NCI-H1417 (cell line): ENCODE measurements at regions not wholly inside any gene's neighbourhood (a gene's known extent, or its start where the extent isn't known, plus 50 kb on each side); places are given as distances from the start of the nearest gene placed in this dataset.
"Not testable (repeated sequence)": the region's sequence is repeated elsewhere in the genome, so short reads cannot be mapped to it uniquely, and the experiment has no call there.

Experiments
- DNase-seq, 3 experiments: peaks; one replicate each; lab custom pipeline; 2025; lab: John Stamatoyannopoulos, UW

DNA sequence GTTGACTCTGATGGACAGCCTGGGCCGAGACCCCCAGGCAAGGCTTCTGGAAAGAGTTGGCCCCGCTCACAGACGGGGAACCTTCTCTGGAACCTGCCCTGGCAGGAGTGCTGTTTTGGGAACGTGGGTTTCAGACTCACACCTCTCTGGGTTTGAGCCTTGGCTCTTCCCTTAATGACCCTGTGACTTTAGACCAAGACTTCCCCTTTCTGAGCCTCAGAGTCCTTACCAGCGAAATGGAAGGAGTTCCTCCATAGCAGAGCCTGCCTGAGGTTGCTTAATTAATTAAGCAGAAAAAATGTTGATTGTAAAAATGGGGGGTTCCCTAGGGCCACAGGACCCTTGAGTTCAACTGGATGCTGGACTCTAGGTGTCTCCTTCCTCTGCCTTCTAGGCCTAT is 408.2 kb downstream of the SEC14L1 start:
- DNase-seq, result no peak

DNA sequence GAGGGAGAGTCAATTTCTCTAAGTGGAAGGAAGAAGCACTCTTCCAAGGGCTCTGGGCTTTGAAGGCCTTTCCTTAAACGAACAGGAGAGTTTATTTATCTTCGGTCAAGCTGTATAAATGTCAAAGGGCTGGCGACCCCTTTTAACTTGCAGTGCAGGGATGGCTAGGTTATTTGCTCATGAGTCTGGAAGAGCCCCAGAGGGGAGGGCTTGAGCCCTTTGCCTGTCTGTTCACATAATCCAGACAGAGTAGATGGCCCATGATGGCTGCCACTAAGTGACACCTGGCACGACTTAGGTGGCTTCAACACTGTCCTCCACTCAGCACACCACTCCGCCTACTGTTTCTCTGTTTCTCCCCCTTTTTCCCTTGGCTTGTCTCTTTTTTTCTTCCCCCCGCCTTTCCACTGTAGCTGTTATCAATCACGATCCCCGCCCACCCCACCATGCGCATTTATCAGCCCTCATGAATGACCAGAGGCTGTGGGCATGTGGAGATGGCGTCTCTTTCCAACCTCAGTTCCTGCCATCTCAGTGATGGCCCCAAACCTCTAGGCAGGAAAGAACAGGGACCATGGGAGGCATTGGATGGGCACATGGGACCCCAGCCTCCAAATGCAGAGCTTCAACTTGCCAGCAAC is 408.7 kb upstream of the TNRC6C start:
- DNase-seq, result no peak

DNA sequence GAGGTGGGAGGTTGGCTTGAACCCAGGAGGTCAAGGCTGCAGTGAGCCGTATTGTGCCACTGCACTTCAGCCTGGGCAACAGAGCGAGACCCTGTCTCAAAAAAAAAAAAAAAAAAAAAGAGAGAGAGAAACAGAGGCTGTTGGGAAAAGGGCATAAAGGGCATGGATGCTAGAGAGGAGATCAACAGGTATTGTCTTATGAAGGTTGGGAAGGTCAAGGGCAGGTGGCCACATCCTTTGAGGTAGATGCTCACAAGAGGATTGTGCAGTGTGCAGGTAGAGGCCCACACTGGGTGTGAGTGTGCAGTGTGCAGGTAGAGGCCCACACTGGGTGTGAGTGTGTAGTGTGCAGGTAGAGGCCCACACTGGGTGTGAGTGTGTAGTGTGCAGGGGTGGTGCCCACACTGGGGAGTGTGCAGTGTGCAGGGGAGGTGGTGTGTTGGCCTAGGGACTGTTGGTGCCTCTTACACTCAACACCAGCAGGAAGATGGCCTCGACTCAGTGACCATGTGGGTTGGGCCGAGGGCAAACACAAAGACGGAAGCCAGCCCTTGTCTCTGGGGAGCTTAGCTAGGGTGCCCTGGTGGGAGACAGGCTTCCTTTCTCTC is 404.9 kb upstream of the TNRC6C start:
- no peak for DNase-seq

DNA sequence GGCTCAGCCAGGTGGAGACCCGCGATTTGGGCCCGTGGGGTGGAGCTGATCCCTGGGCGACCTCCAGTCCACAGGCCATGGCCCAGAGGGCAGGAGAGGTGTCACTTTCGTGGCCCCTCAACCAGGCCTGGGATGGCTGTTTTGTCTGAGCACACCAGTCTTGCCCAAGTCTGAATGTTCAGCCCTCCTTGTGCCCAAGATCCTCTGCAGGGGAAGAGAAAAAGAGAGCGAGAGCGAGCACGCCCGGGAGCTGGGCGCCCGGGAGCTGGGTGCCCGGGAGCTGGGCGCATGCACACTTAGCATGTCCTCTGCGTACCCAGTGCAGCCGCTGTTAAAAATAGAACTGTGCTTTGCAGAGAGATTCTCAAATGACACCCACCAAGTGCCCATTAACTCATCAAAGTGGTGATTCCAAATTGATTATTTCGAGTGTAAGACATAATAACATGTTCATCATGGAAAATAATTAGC is 403.3 kb upstream of the TNRC6C start:
- peak in 2 of 3 experiments; percentile 78 to 91 for DNase-seq

DNA sequence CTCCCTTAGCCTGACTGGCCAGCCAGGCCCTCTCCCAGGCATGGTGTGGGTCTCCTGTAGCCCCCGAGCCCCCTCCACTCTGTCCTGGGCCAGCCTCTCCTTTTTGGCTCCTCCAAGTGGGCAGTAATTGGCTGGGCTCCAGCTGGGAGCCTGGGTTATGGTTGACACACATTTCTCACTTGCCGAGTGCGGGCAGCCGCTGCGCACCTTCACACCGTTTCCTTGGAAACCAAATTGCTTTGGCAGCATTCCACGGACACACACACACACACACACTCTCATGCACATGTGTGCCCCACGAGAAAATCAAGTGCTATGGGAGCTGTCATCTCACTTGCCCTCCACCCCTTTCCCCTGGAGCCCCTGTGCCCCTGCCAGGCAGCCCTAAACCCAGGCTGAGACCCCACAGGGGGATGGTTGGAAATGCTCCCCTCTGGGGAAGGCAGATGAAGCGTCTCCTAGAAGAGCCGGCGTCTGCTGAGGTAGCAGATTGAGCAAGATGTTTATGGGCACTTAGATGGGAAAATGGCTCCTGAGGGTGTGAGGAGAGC is 402.7 kb upstream of the TNRC6C start:
- peak; percentile 81 to 95 (median 94) for DNase-seq

DNA sequence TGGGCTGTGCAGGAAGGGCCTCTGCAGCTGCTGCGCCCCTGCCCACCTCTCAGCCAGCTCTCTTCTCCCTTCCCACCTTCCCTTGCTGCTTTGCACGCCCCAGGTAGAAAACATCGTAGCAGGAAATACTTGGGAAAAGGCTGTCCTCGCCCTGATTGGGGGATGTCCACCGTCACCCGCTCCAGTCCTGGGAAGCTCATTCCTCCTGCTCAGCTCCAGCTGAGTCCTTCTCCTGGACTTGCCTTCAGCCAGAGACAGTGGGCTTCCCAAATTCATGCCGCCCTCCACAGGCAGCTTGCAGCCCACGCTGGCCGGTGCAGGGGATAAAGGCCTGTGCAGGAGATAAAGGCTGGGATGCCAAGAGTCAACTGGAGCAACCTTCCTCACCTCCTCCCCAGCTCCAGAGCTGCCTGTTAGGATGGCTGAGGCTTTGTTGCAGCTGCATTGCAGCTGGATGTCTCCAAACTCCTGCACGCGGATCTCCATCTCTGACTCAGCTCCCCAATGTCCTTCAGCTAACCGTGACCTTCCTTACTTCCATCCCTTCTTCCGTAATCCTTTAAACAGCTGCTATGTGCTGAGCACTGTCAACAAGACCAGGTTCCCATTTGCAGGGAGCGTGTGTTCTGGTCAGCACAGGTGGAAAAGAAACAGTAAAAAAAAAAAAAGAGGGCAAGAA is 402.0 kb upstream of the TNRC6C start:
- peak in 2 of 3 experiments; percentile 49 to 69 for DNase-seq

DNA sequence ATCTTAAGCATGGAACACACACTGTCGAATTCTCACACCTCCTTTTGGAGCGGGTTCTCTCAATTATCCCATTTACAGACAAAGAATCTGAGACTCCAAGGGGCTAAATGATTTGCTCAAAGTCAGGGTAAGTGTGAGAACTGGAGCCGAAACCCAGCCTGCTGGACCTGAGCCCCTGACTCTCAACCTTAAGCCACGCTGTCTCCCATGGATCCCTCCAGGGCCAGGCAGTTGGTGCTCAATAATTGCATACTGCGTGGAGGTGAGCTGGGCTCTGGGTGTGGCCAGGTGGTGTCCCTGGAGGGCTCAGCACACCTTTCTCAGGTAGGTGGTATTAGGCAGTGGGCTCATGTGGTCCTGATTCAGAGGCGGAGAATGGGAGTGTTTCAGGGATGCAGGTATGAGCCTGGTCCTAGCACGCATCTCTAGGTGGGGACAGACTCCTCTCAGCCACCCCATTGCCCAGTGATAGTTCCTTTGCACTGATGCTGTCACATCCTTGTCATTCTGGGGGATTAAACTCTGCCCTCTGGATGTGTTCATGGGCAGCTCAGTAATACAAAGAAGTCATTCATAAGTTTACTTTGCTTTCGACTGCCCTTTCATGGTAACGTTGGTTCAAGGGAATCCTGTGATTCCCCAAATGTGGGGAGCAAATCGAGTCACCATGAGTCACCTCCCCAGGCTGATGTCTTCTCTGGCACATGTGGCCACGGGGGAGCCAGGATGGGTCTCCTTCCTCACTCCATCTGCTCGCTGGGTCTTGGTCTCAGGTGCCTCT is 399.5 kb upstream of the TNRC6C start:
- DNase-seq, result no peak

DNA sequence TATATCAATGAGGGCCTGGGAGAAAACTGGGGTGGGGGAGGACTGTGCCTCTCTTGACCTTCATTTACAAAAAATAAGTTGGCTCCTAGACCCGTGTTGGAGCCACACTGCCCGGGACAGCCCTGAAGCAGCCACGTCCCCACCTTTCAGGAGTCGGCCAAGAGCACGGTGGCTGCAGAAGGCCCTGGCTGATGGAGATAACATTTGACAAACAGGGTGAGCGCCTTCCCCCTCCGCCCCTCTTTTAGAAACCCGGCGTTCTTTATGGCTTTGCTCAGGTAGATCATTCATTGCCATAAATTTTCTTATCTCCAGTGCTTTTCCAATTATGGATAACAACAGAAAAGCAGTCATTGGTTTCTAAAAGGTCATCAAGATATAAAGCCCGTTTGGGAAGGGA is 398.1 kb upstream of the TNRC6C start:
- no peak for DNase-seq

DNA sequence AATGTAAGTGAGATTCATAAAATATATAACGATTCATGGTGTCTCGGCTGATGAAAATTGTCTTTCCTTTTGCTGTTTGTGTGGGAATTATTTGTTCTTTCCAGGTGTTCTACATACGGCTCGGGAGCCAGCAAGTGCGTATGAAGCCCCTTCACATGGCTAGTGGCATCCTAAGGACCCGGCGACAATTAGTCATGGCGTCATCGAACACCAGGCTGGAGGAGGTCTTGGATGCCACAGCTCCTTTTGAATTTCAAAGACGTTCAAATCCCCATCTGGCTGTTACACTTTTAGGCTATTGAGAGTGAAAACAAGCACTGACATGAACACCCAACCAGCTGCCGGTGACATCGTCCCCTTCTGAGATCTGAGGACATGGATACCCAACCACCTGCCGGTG is 397.7 kb upstream of the TNRC6C start:
- DNase-seq, result peak in 1 of 3 experiments; percentile 28

DNA sequence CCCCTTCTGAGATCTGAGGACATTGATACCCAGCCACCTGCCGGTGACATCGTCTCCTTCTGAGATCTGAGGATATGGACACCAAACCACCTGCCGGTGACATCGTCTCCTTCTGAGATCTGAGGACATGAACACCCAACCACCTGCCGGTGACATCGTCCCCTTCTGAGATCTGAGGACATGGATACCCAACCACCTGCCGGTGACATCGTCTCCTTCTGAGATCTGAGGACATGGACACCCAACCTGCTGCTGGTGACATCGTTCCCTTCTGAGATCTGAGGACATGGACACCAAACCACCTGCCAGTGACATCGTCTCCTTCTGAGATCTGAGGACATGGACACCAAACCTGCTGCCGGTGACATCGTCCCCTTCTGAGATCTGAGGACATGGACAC is 396.1 kb upstream of the TNRC6C start:
- not testable (repeated sequence) for DNase-seq

DNA sequence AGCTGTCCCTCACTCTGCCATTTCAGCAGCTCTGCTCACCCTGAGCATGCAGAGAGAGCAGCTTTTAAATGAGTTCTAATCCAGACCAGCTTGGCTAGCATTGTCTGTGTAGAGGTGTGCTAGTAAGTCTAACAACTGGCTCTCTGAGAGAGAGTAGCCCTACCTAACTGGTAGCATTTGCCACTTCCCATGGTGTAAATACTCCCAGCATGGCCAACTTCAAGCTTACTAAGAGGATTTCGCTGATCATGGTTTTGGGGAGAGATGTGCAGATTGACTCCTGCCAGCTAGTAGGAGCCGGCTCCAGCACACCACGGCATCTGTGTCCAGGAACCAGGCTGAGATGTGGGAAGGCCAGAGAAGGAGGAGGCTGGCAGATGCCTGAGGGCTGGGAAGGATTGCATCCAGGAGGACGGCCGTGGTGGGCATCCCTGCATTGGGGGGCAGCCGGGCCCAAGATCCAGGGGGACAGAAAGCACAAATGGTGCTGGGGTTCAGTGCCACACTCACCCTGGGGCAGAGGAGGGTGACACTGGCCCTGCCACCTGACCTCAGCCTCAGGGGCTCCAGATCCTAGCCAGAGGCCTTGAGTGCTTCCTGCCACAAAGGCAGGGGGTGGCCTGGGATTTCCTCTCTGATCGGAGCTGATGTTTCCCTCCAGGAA is 394.9 kb upstream of the TNRC6C start:
- DNase-seq, result no peak

DNA sequence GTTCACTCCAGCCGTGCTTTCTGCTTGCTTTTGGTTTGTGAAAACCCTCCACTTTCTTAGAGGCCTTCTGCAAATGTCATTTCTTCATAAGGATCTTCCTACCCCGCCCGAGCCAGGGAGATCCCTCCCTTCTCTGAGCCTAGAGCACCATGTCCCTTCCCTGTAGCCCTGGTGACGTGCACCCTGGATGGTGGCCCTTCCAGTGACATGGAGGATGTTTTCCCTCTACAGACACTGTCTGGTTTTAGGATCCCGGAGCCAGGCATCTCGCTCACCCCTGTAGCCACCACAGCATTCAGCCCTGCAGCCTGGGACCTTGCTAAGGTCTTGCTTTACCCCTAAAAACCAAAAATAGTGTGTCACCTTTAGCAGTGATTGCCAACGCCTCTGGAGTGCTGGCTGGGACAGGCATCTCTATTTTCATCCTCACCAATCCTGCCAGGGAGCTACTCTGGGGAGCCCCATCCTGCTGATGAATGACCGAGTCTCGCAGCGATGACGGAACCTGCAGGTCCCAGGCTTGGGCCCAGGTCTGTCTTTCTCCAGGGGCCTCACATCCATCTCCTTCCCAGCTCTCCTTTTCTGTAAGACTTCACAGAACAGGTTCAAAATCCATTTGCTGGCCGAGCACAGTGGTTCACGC is 394.1 kb upstream of the TNRC6C start:
- no peak for DNase-seq

DNA sequence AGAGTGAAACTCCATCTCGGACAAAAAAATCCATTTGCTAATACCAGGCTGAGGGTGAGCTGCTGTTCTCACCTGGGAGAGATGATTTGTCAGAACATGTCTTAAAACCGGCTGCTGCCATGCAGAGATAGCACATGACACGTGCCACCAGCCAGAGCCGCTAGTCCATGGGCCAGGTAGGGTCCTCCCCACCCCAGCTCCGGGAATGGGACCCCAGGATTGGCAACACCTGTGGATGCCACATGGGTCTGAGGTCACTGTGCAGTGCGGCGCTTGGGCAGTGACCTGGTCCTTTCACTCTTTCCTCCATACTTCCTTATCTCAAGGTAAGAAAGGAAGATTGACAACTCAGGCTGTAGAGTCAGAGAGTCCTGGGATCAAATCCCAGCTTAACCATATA is 393.3 kb upstream of the TNRC6C start:
- no peak for DNase-seq

DNA sequence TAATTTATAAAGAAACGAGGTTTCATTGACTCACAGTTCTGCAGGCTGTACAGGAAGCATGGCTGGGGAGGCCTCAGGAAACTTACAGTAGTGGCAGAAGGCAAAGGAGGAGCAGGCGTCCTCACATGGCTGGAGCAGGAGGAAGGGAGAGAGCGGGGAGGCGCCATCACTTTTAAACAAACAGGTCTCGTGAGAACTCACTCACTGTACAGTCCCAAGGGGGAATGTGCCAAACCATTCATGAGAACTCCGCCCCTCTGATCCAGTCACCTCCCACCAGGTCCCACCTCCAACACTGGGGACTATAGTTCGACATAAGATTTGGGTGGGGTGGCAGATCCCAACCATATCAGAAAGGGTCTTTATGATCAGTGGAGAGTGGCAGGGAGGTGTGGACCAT is 392.4 kb upstream of the TNRC6C start:
- peak in 1 of 3 experiments; percentile 77 for DNase-seq

DNA sequence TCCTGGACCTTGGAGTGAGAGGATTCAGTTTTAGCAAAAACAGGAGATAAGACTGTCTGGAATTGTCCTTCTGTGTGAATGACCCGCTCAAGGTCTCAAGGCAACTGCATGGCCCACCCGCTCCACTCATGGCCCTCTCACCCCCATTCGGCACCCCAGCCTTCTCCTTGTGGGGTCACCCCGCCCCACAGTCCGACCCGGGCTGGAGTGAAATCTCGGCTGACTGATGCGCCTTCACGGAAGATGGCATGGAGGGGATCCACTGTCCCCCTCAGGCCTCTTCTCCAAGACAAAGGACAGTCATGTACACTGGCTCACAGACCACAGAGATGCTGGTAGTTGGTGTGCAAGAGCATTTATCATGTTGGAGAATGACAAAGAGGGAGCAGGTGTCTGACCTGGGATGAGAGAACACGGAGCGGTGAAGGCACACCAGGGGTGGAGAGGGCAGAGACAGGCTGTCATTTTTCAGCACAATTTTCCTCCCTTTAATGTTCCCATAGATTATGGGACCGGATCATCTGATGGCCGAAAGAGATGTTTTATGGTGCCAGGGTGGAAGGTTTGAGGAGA is 391.9 kb upstream of the TNRC6C start:
- peak in 1 of 3 experiments; percentile 54 for DNase-seq

DNA sequence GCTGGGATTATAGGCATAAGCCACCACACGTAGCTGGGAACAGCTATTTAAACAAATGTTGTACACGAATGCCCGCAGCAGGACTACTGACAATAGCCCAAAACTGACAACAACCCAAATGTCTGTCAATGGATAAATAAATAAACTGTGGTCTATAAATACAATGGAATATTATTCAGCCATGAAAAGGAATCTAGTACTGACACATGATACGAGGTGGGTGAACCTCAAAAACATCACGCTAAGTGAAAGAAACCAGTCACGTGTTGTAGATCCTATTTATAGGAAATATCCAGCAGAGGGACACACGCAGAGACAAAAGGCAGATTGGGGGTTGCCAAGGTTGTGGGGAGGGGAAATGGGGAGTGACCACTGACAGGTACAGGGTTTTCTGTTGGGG is 390.0 kb upstream of the TNRC6C start:
- DNase-seq, result no peak

DNA sequence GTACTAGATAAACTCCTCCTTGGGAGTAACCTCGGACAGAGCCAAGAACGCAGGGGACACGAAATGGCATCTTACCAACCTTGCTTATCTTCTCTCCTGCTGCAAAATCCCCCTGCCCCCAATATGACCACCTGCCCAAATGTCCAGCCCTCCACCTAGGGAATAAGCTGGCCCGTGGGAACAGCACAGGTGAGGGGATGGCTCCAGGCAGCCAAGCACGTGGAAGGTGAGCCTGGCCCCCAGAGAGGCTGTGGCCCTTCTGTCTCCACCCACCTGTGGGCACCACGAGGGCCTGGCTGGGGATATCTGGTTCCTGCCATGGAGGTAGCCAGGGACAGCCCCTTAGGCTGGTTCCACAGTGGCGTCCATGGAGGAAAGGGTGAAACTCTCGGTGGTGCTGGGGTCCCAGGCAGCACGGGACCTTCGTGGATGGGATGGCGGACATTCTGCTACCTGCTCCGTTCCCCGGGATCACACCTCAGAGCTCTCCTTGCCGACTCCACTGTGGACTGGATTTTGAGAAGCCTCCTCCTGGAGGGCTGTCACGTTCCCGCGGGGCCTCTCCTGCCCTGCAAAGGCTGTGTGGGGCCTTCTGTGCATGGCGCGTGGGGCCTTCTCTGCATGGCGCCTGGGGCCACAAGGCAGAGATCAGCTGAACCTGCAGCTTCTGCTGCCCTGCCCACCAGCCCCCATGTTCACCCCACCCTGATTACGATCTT is 388.5 kb upstream of the TNRC6C start:
- DNase-seq, result no peak

DNA sequence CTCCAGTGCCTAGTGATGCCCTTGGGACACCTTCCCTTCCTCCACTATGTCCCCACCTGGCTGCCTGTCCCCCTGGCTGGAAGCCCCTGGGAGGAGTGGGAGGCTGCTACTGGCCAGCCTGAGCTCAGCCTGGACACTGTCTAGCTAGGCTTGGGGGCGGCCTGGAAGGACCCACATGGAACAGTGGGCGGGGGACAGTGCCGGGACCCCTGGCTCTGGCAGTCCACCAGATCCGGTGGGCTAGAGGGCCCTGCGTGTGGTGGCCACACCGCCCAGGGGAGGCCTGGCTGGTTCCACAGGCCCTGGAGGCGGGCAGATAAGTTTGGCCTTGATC is 388.0 kb upstream of the TNRC6C start:
- no peak for DNase-seq

DNA sequence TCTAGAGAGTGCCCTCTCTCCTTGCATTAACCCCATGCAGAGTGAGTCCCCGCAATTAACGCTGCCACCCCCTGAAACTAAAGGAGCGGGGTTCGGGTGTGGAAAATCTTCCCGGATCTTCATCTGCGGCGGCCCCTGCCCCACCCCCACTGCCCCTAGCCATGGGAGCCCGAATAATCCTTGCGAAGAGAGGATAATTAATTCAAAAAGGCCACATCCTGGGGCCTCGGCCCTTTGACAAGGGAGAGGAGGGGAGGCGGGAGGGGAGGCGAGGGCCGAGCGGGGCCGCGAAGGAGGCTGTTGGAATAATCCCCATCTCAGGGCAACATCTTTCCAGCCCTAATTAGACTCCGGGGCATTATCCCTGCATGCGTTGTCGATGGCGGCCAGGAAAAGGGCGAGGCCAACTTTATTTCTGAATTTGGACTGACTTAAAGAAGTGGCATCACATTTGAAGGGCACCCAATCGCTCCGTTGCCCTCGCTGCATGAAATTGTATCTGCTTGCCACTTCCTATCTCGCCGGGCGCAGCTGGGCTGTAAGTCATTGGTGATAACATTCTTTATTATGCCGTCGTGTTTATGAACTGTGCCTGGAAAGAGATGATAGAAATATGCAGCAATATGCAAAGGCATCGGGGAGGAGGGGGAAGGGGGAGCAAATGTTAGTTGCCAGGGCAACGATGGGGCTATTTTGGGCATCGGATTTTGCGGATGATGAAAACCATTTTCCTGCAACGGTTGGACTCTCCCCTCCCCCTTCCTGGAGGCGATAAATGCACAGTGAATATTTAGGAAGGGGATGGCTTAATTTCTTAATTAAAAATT is 387.1 kb upstream of the TNRC6C start:
- DNase-seq, result peak; percentile 32 to 74 (median 71)
